HCT116 (cell line): ENCODE measurements at regions not wholly inside any gene's neighbourhood (a gene's known extent, or its start where the extent isn't known, plus 50 kb on each side); places are given as distances from the start of the nearest gene placed in this dataset.

ENCODE experiments used
- ELF1 ChIP-seq: IDR thresholded peaks from 2 replicates; pipeline ENCODE4 v1.6.1; 2012; ENCODE audit warnings: low read depth, borderline replicate concordance
- EZH2 ChIP-seq: fragments of 200-600 bp; sonication (generic); IDR thresholded peaks from 2 replicates; pipeline ENCODE4 v1.6.1; 2017; ENCODE audit warnings: antibody characterized with exemption, mixed run types
- EZH2phosphoT487 ChIP-seq: fragments of 200-600 bp; IDR thresholded peaks from 2 replicates; pipeline ENCODE4 v1.6.1; 2018; ENCODE audit warnings: antibody characterized with exemption, borderline replicate concordance
- JUND ChIP-seq: IDR thresholded peaks from 2 replicates; pipeline ENCODE4 v1.6.1; 2012
- POLR2A ChIP-seq: IDR thresholded peaks from 2 replicates; pipeline ENCODE4 v1.7.0; 2011; ENCODE audit warnings: borderline replicate concordance; ENCODE audit not compliant: insufficient read depth, insufficient read length; ENCODE audit errors: extremely low read depth
- POLR2AphosphoS5 ChIP-seq: IDR thresholded peaks from 2 replicates; pipeline ENCODE4 v1.6.1; 2011; ENCODE audit warnings: mild to moderate bottlenecking, low read depth, low read length, moderate library complexity
- REST ChIP-seq: IDR thresholded peaks from 2 replicates; pipeline ENCODE4 v1.6.1; 2012; ENCODE audit warnings: low read depth
- ZNF274 ChIP-seq: fragments of 200-500 bp; sonication (Bioruptor generic); IDR thresholded peaks from 2 replicates; pipeline ENCODE4 v1.6.1; 2014; ENCODE audit warnings: mild to moderate bottlenecking, low read depth, low read length, inconsistent platforms
- TF ChIP-seq, protein P1 (sequence below), 3 experiments: fragments of 200-600 bp in 1 of 3; sonication (generic) in 1 of 3; IDR thresholded peaks in 2 of 3; conservative IDR thresholded peaks in 1 of 3; 2 replicates each; pipeline ENCODE4 v1.5.1; 2012 to 2017; ENCODE audit warnings: low read depth in 2 of 3, low read length in 2 of 3, antibody characterized with exemption in 1 of 3, borderline replicate concordance in 1 of 3, control low read depth in 1 of 3, mild to moderate bottlenecking in 1 of 3, mixed read lengths in 1 of 3, mixed run types in 1 of 3, moderate library complexity in 1 of 3; ENCODE audit not compliant: insufficient read depth in 1 of 3
- TF ChIP-seq, protein P2 (sequence below): IDR thresholded peaks from 2 replicates; pipeline ENCODE4 v1.6.1; 2012

GRCh38 chr7:136495081-136495480 is 373.4 kb upstream of the CHRM2 start:
- TF ChIP-seq, protein P1, sequence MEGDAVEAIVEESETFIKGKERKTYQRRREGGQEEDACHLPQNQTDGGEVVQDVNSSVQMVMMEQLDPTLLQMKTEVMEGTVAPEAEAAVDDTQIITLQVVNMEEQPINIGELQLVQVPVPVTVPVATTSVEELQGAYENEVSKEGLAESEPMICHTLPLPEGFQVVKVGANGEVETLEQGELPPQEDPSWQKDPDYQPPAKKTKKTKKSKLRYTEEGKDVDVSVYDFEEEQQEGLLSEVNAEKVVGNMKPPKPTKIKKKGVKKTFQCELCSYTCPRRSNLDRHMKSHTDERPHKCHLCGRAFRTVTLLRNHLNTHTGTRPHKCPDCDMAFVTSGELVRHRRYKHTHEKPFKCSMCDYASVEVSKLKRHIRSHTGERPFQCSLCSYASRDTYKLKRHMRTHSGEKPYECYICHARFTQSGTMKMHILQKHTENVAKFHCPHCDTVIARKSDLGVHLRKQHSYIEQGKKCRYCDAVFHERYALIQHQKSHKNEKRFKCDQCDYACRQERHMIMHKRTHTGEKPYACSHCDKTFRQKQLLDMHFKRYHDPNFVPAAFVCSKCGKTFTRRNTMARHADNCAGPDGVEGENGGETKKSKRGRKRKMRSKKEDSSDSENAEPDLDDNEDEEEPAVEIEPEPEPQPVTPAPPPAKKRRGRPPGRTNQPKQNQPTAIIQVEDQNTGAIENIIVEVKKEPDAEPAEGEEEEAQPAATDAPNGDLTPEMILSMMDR (IDR thresholded peaks at IDR 0.05 in 2 of 3, conservative IDR thresholded peaks at IDR 0.05 in 1 of 3; ENCODE audit: borderline replicate concordance in 1 of 3, insufficient read depth in 1 of 3, low read depth in 2 of 3, low read length in 2 of 3) = no peak
- TF ChIP-seq POLR2AphosphoS5 = no peak
- TF ChIP-seq JUND = no peak
- no peak for TF ChIP-seq ELF1
- TF ChIP-seq POLR2A = no peak
- TF ChIP-seq, protein P2, sequence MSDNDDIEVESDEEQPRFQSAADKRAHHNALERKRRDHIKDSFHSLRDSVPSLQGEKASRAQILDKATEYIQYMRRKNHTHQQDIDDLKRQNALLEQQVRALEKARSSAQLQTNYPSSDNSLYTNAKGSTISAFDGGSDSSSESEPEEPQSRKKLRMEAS = no peak
- no peak for TF ChIP-seq EZH2phosphoT487
- TF ChIP-seq ZNF274 = no peak
- TF ChIP-seq REST = no peak
- no peak for TF ChIP-seq EZH2
